ENCODE measurements at regions not wholly inside any gene's neighbourhood (a gene's known extent, or its start where the extent isn't known, plus 50 kb on each side); places are given as distances from the start of the nearest gene placed in this dataset.

GRCh38 chr6:15996030-15996429 lies 132.9 kb upstream of the MYLIP start:
- DNase-seq (ENCODE audit: extremely low read depth in 1 of 2, low read depth in 1 of 2): no peak

GRCh38 chr6:15995493-15995892 lies 133.4 kb upstream of the MYLIP start:
- DNase-seq (ENCODE audit: extremely low read depth in 1 of 2, low read depth in 1 of 2): no peak

- DNase-seq (ENCODE audit: extremely low read depth in 1 of 2, low read depth in 1 of 2): no peak
Measured at GRCh38 chr6:15994814-15995459, 133.9 kb upstream of the MYLIP start.

- DNase-seq (ENCODE audit: extremely low read depth in 1 of 2, low read depth in 1 of 2): no peak
Measured at GRCh38 chr6:15993716-15994228, 135.1 kb upstream of the MYLIP start.

GRCh38 chr6:15990179-15990578 lies 138.7 kb upstream of the MYLIP start:
- no peak for DNase-seq (ENCODE audit: extremely low read depth in 1 of 2, low read depth in 1 of 2)

GRCh38 chr6:15989397-15989796 lies 139.5 kb upstream of the MYLIP start:
- no peak for DNase-seq (ENCODE audit: extremely low read depth in 1 of 2, low read depth in 1 of 2)

- DNase-seq (ENCODE audit: extremely low read depth in 1 of 2, low read depth in 1 of 2): no peak
Measured at GRCh38 chr6:15987569-15987968, 141.3 kb upstream of the MYLIP start.

- DNase-seq (ENCODE audit: extremely low read depth in 1 of 2, low read depth in 1 of 2): no peak
Measured at GRCh38 chr6:15986027-15986629, 142.8 kb upstream of the MYLIP start.

- DNase-seq (ENCODE audit: extremely low read depth in 1 of 2, low read depth in 1 of 2): no peak
Measured at GRCh38 chr6:15985379-15985959, 143.4 kb upstream of the MYLIP start.

- DNase-seq (ENCODE audit: extremely low read depth in 1 of 2, low read depth in 1 of 2): no peak
Measured at GRCh38 chr6:15981956-15982355, 146.9 kb upstream of the MYLIP start.

GRCh38 chr6:15980801-15981200 lies 148.1 kb upstream of the MYLIP start:
- no peak for DNase-seq (ENCODE audit: extremely low read depth in 1 of 2, low read depth in 1 of 2)

GRCh38 chr6:15978426-15978825 lies 150.5 kb upstream of the MYLIP start:
- DNase-seq (ENCODE audit: extremely low read depth in 1 of 2, low read depth in 1 of 2): no peak

GRCh38 chr6:15977050-15977449 lies 151.8 kb upstream of the MYLIP start:
- no peak for DNase-seq (ENCODE audit: extremely low read depth in 1 of 2, low read depth in 1 of 2)

- DNase-seq (ENCODE audit: extremely low read depth in 1 of 2, low read depth in 1 of 2): no peak
Measured at GRCh38 chr6:15974817-15975216, 154.1 kb upstream of the MYLIP start.

GRCh38 chr6:15970517-15970916 lies 158.4 kb upstream of the MYLIP start:
- no peak for DNase-seq (ENCODE audit: extremely low read depth in 1 of 2, low read depth in 1 of 2)

- DNase-seq (ENCODE audit: extremely low read depth in 1 of 2, low read depth in 1 of 2): no peak
Measured at GRCh38 chr6:15969236-15969778, 159.6 kb upstream of the MYLIP start.

- no peak for DNase-seq (ENCODE audit: extremely low read depth in 1 of 2, low read depth in 1 of 2)
Measured at GRCh38 chr6:15968519-15968918, 160.4 kb upstream of the MYLIP start.

GRCh38 chr6:15966000-15966520 lies 162.8 kb upstream of the MYLIP start:
- DNase-seq (ENCODE audit: extremely low read depth in 1 of 2, low read depth in 1 of 2): no peak

GRCh38 chr6:15962449-15962764 lies 166.5 kb upstream of the MYLIP start:
- no peak for DNase-seq (ENCODE audit: extremely low read depth in 1 of 2, low read depth in 1 of 2)

GRCh38 chr6:15961635-15962448 lies 167.0 kb upstream of the MYLIP start:
- DNase-seq (ENCODE audit: extremely low read depth in 1 of 2, low read depth in 1 of 2): no peak

All from stimulated activated CD8-positive, alpha-beta memory T cell treated with anti-CD3 and anti-CD28 coated beads, Interleukin-7, amount 100 ng/mL, for 48 hours (primary cell).